HG03439 (cell line): ENCODE measurements at regions not wholly inside any gene's neighbourhood (a gene's known extent, or its start where the extent isn't known, plus 50 kb on each side); places are given as distances from the start of the nearest gene placed in this dataset.

Experiments used
- ATAC-seq: cut with Tn5 transposase; IDR thresholded peaks from one replicate; pipeline ENCODE4 v1.9.1; 2021; ENCODE audit warnings: mild to moderate bottlenecking, moderate library complexity; ENCODE audit not compliant: unreplicated experiment

- ATAC-seq, result peak; percentile 75
Measured at GRCh38 chr21:32135401-32136363, 143.2 kb downstream of the MIS18A start.

GRCh38 chr21:32134441-32135130 is 144.3 kb downstream of the MIS18A start:
- no peak for ATAC-seq

GRCh38 chr21:32132881-32133280 is 146.0 kb downstream of the MIS18A start:
- ATAC-seq, result no peak

- ATAC-seq, result no peak
Measured at GRCh38 chr21:32132409-32132808, 146.4 kb downstream of the MIS18A start.

- no peak for ATAC-seq
Measured at GRCh38 chr21:32131960-32132359, 146.9 kb downstream of the MIS18A start.

GRCh38 chr21:32131164-32131563 is 147.7 kb downstream of the MIS18A start:
- ATAC-seq, result no peak

- no peak for ATAC-seq
Measured at GRCh38 chr21:32130031-32130891, 148.6 kb downstream of the MIS18A start.

- ATAC-seq, result no peak
Measured at GRCh38 chr21:32127081-32127480, 151.8 kb downstream of the MIS18A start.

GRCh38 chr21:32122082-32122481 is 156.8 kb downstream of the MIS18A start:
- no peak for ATAC-seq

- no peak for ATAC-seq
Measured at GRCh38 chr21:32120230-32120629, 158.6 kb downstream of the MIS18A start.

- ATAC-seq, result no peak
Measured at GRCh38 chr21:32119811-32120210, 159.0 kb downstream of the MIS18A start.

- no peak for ATAC-seq
Measured at GRCh38 chr21:32119389-32119788, 159.5 kb downstream of the MIS18A start.

- ATAC-seq, result no peak
Measured at GRCh38 chr21:32114419-32115035, 164.3 kb downstream of the MIS18A start.

GRCh38 chr21:32113486-32113885 is 165.4 kb downstream of the MIS18A start:
- no peak for ATAC-seq

- no peak for ATAC-seq
Measured at GRCh38 chr21:32112195-32112594, 166.7 kb downstream of the MIS18A start.

GRCh38 chr21:32108566-32108965 is 170.3 kb downstream of the MIS18A start:
- no peak for ATAC-seq

- ATAC-seq, result no peak
Measured at GRCh38 chr21:32103361-32103760, 175.5 kb downstream of the MIS18A start.

GRCh38 chr21:32102426-32102825 is 176.4 kb downstream of the MIS18A start:
- ATAC-seq, result no peak

GRCh38 chr21:32101277-32101676 is 177.6 kb downstream of the MIS18A start:
- no peak for ATAC-seq

- no peak for ATAC-seq
Measured at GRCh38 chr21:32100423-32100822, 178.4 kb downstream of the MIS18A start.
